ENCODE measurements at regions not wholly inside any gene's neighbourhood (a gene's known extent, or its start where the extent isn't known, plus 50 kb on each side); places are given as distances from the start of the nearest gene placed in this dataset.

DNA sequence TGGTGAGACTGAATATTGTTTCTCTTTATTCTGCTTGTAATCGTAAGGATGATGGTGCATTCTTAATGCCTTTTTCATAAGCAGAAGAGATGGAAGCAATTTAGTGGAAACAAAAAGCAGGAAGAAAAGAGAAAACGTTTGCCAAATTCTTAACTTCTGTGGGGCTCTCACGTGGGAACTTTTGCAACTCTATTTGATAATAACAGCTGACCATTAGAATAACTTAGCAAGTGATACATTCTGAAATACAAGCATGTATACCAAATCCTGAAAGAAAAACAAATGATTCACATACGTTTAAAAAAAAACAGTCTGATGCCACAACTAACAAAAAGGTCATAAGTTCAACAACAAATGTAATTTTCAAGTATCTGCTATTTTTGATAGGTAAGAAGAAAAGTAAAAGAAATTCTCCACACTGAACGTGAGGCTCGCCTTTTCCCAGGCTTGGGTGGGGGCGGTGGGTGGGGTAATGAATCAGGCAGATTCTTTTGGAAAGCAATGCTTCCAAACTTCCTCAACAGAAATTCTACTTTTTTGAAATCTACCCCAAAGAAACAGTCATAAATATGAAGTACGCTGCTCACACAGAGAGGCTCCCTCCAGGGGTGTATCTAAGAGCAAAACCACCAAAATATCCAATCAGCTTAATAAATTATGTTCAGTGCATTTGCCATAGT is 446.2 kb upstream of the MGMT start:
- Histone ChIP-seq H3K4me3 (ENCODE audit: low read depth in 1 of 3, low read length in 3 of 3) (no peak overlapping the region), H3K4me1 (ENCODE audit: control insufficient read depth in 4 of 4, insufficient read depth in 4 of 4, low read length in 3 of 4) (no peaks in the 10 kb centered on the region), H3K36me3 (ENCODE audit: control insufficient read depth in 4 of 4, insufficient read depth in 3 of 4, low read depth in 1 of 4, low read length in 3 of 4) (no peaks in the 10 kb centered on the region), H3K27ac (ENCODE audit: low read depth in 1 of 2, low read length in 2 of 2) (no peak overlapping the region), H3K27me3 (ENCODE audit: control insufficient read depth in 4 of 4, insufficient read depth in 4 of 4, low read length in 3 of 4) (peaks cover 0 to 7% (median 4%) of the 10 kb centered on the region in 4 donors), H3K9me3 (ENCODE audit: control insufficient read depth in 4 of 4, low read length in 3 of 4) (no peaks in the 10 kb centered on the region), H3K9ac (ENCODE audit: low read depth in 1 of 2, low read length in 2 of 2) (no peak overlapping the region)
- no peak for DNase-seq (ENCODE audit: low spot score)
- WGBS, result 68% methylated on average over 8 of the region's 8 CpGs
- TF ChIP-seq, protein P1, sequence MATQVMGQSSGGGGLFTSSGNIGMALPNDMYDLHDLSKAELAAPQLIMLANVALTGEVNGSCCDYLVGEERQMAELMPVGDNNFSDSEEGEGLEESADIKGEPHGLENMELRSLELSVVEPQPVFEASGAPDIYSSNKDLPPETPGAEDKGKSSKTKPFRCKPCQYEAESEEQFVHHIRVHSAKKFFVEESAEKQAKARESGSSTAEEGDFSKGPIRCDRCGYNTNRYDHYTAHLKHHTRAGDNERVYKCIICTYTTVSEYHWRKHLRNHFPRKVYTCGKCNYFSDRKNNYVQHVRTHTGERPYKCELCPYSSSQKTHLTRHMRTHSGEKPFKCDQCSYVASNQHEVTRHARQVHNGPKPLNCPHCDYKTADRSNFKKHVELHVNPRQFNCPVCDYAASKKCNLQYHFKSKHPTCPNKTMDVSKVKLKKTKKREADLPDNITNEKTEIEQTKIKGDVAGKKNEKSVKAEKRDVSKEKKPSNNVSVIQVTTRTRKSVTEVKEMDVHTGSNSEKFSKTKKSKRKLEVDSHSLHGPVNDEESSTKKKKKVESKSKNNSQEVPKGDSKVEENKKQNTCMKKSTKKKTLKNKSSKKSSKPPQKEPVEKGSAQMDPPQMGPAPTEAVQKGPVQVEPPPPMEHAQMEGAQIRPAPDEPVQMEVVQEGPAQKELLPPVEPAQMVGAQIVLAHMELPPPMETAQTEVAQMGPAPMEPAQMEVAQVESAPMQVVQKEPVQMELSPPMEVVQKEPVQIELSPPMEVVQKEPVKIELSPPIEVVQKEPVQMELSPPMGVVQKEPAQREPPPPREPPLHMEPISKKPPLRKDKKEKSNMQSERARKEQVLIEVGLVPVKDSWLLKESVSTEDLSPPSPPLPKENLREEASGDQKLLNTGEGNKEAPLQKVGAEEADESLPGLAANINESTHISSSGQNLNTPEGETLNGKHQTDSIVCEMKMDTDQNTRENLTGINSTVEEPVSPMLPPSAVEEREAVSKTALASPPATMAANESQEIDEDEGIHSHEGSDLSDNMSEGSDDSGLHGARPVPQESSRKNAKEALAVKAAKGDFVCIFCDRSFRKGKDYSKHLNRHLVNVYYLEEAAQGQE (IDR thresholded peaks at IDR 0.05), result no peak
- TF ChIP-seq JUND (IDR thresholded peaks at IDR 0.05) (no peak), HNF4A (conservative IDR thresholded peaks at IDR 0.05) (no peak), RAD21 (IDR thresholded peaks at IDR 0.05) (no peak)

DNA sequence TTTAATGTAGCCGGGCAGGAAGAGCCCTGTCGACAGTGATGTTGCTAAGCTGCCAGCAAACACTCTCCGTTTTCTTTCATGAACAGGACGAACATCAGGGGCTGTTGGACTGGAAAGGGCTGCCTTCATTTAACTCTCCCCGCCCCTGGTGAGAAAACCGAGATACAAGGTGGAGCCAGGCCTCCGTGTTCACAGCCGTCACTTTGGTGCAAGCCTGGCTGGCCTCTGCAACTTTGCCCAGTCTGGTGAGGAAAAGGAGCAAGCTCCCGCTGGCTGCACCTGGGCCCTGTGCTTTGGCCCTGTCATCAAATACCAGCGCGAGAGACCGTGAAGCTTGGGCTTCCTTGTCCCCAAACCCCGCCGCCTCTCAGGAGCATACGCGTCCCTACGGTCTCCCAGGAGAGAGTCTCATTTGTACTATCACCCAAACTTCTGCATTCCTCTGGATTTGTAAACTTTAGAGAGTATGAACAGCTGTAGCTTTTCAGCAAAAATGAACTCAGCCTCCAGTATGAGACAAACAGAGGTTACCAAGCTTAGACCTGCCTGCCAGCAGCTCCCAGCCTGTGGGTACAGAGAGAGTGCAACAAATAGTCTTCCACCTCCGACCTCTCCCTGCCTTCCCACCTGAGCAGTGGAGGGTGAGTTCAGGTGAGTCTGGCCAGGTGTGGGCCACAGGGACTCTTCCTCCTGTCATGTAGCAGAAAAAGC is 445.3 kb upstream of the MGMT start:
- H3K36me3 ChIP-seq (ENCODE audit: control insufficient read depth in 4 of 4, insufficient read depth in 3 of 4, low read depth in 1 of 4, low read length in 3 of 4), result no peaks in the 10 kb centered on the region
- TF ChIP-seq, protein P2, sequence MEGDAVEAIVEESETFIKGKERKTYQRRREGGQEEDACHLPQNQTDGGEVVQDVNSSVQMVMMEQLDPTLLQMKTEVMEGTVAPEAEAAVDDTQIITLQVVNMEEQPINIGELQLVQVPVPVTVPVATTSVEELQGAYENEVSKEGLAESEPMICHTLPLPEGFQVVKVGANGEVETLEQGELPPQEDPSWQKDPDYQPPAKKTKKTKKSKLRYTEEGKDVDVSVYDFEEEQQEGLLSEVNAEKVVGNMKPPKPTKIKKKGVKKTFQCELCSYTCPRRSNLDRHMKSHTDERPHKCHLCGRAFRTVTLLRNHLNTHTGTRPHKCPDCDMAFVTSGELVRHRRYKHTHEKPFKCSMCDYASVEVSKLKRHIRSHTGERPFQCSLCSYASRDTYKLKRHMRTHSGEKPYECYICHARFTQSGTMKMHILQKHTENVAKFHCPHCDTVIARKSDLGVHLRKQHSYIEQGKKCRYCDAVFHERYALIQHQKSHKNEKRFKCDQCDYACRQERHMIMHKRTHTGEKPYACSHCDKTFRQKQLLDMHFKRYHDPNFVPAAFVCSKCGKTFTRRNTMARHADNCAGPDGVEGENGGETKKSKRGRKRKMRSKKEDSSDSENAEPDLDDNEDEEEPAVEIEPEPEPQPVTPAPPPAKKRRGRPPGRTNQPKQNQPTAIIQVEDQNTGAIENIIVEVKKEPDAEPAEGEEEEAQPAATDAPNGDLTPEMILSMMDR (IDR thresholded peaks at IDR 0.05; ENCODE audit: low read depth, low read length, missing input control), result no peak
- TF ChIP-seq JUND (IDR thresholded peaks at IDR 0.05), result no peak
- TF ChIP-seq EGR1 (IDR thresholded peaks at IDR 0.05; ENCODE audit: low read depth in 2 of 2), result no peak
- TF ChIP-seq TAF1 (conservative IDR thresholded peaks at IDR 0.05), result no peak
- TF ChIP-seq, protein P1 (IDR thresholded peaks at IDR 0.05), result no peak
- TF ChIP-seq RXRA (IDR thresholded peaks at IDR 0.05), result no peak
- TF ChIP-seq SP1 (IDR thresholded peaks at IDR 0.05), result no peak
- TF ChIP-seq, protein P3, sequence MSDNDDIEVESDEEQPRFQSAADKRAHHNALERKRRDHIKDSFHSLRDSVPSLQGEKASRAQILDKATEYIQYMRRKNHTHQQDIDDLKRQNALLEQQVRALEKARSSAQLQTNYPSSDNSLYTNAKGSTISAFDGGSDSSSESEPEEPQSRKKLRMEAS (IDR thresholded peaks at IDR 0.05), result no peak
- TF ChIP-seq, protein P4, sequence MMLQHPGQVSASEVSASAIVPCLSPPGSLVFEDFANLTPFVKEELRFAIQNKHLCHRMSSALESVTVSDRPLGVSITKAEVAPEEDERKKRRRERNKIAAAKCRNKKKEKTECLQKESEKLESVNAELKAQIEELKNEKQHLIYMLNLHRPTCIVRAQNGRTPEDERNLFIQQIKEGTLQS (IDR thresholded peaks at IDR 0.05), result no peak
- no peak for TF ChIP-seq YY1 (IDR thresholded peaks at IDR 0.05)
- TF ChIP-seq FOXA2 (IDR thresholded peaks at IDR 0.05), result no peak
- no peak for TF ChIP-seq RAD21 (IDR thresholded peaks at IDR 0.05)
- TF ChIP-seq HNF4A (conservative IDR thresholded peaks at IDR 0.05), result no peak
- TF ChIP-seq, protein P5, sequence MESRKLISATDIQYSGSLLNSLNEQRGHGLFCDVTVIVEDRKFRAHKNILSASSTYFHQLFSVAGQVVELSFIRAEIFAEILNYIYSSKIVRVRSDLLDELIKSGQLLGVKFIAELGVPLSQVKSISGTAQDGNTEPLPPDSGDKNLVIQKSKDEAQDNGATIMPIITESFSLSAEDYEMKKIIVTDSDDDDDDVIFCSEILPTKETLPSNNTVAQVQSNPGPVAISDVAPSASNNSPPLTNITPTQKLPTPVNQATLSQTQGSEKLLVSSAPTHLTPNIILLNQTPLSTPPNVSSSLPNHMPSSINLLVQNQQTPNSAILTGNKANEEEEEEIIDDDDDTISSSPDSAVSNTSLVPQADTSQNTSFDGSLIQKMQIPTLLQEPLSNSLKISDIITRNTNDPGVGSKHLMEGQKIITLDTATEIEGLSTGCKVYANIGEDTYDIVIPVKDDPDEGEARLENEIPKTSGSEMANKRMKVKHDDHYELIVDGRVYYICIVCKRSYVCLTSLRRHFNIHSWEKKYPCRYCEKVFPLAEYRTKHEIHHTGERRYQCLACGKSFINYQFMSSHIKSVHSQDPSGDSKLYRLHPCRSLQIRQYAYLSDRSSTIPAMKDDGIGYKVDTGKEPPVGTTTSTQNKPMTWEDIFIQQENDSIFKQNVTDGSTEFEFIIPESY (IDR thresholded peaks at IDR 0.05), result no peak
- no peak for TF ChIP-seq GABPA (IDR thresholded peaks at IDR 0.05 in 1 of 2, conservative IDR thresholded peaks at IDR 0.05 in 1 of 2)
- no peak overlapping the region for H3K4me3 ChIP-seq (ENCODE audit: low read depth in 1 of 3, low read length in 3 of 3)
- DNase-seq (ENCODE audit: low spot score), result no peak
- H3K27ac ChIP-seq (ENCODE audit: low read depth in 1 of 2, low read length in 2 of 2), result no peak overlapping the region
- H3K27me3 ChIP-seq (ENCODE audit: control insufficient read depth in 4 of 4, insufficient read depth in 4 of 4, low read length in 3 of 4), result peaks cover 0 to 7% (median 4%) of the 10 kb centered on the region in 4 donors
- no peaks in the 10 kb centered on the region for H3K9me3 ChIP-seq (ENCODE audit: control insufficient read depth in 4 of 4, low read length in 3 of 4)
- no peak overlapping the region for H3K9ac ChIP-seq (ENCODE audit: low read depth in 1 of 2, low read length in 2 of 2)
- H3K4me1 ChIP-seq (ENCODE audit: control insufficient read depth in 4 of 4, insufficient read depth in 4 of 4, low read length in 3 of 4), result no peaks in the 10 kb centered on the region
- 47% methylated on average over 18 of the region's 18 CpGs for WGBS

Data from liver (tissue), 8 donors.